ENCODE measurements at regions not wholly inside any gene's neighbourhood (a gene's known extent, or its start where the extent isn't known, plus 50 kb on each side); places are given as distances from the start of the nearest gene placed in this dataset.

DNA sequence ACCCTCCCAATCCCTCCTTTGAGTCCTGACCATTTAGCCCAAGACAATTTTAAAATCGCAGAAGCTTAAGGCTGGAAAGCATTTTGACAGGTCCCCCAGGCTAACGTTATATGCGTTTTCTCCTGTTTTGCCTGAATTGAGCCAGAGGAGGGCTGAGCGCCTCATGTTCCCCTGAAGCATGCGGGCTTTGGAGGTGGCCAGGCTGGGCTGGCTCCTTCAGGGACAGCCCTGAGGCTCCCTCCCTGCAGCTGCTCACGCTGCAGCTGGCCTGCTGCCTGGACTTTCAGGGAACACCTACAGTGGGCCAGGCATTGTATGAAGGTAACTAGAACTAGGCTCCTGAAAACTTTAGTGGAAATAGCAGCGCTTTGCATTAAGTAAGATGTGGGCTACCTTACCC, 179.2 kb downstream of the ACKR3 start:
- no peak for DNase-seq

DNA sequence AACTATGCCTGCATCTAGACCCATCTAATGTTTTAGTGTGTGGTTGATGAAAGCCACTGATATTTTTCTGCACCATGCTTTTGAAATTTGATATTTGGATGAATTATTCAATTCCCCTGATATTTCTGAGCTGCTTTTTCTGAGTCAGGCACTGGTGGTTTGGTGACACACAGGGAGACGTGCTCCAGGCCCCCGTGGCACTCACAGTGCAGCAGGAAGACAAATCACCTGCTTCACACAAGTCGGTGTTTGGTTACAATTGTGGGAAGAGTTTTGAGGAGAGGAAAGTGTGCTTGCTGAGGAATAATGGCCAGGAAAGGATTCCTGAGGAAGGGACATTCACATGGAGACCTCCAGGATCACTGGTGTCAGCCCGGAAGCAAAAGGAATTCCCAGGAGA, 179.7 kb downstream of the ACKR3 start:
- no peak for DNase-seq

DNA sequence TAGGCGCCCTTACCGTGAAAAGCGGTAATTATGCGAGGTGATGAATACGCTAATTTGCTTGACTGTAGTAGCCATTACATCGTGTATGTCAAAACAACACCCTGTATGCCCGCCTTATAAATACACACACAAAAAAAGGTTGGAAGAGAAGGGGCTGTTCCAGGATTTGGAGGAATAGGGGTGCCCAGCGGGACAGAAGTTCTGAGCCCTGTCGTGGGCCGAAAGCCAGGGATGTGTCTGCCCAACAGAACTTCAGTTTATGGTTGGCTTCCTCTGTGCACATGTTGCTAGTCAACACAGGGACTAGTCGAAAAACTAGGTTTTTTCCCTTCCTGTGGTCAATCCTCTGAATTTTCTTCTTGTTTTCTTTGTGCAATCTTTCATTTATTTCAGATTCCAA, 182.5 kb downstream of the ACKR3 start:
- no peak for DNase-seq

DNA sequence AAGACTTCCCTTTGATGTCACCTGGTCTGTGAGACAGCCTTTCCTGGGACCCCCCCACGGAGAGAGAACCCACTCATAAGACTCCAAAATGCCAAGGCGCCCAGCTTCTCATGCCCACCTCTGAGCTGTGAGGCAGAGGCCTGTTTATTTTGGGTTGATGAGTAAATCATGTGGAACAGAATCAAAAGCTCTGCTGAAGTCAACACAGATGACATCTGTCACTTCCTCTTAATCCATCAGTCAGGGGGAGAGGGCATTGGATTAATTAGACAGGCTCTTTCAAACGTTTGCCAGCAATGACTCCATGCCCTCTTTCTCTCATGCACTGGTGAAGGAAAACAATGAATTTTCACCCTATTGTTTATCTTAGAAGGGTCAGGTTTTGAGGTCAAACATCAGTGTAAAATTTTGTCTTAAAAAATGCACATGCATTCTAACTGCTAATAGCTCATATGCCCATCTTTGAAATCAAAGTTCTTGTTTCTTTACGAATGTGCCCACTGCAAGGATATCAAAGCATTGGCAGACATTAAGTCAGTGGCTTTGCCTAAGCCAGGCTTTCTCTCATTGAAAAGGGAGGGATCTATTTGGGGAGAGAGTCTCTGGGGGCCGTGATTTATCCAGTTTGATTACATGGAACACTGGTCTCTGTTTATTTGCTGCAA, 184.1 kb downstream of the ACKR3 start:
- no peak for DNase-seq

DNA sequence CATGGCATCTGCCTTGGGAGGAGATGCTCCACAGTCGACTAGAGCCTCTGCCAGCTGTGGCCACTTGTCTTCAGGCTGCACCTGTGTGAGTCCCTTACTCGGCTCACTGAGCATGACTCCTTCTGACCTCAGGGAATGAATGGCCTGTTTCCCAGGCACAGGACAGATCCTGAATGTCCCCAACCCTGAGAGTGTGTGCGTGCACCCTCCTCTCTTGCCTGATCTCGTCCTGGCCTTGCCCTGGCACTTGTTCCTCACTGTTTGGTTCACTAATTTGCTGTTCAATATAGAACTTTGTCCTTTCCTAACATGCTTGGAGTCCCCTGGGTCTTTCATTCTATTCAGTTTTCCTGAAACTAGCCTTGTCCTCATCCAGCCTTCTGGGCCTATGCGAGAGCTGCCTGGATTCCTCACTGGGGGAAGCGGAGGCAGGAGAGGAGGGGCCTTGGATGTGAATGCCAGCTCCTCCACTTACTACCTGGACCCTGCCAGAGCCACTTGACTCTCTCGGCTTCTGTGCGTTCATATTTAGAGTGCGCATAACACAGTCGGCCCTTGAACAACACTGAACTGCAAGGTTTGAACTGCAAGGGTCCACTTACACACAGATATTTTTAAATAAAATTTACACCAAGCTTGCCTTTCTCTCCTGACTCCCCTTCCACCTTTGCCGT, 184.8 kb downstream of the ACKR3 start:
- DNase-seq, result no peak

DNA sequence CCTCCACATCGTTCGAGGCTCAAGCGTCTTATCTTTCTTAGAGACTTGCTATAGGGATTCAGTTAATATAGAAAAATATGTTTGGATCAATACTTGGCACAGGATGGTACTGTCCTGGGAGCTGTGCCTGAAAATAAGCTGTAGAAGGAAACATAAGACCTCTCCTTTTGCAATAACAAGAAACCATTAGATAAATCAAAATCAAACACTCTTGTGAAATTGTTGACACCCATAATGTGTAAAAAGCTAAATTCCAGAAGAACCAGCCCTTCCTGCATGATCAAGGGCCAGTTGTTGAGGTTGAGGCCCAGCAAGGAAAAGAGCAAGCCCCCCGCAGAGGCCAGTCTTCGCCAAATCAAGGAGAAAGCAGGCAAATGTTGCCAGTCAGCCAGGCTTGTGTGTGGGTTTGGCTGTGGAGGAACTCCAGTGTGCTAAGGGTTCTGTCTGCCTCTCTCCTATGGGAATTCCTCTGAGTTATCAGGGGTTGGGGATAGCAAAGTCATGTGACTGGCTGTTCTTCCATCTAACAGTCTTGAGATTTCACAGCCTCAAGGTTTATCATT, 185.7 kb downstream of the ACKR3 start:
- no peak for DNase-seq

DNA sequence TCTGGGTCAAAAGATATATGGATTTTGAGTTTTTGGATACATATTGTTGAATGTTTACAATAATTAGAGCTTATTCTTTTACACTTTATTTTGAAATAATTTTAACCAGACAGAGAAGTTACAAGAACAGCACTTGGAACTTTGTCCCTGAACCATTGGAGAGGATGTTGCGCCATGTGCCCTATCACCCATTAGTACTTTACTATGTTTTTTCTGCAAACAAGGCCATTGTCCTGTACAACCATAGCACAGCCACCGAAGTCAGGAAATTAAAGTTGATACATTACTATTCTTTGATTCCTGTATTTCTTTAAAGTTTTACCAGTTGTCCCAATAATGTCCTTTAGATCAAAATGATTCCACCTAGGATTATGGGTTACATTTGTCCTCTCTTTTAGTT, 188.8 kb downstream of the ACKR3 start:
- DNase-seq, result no peak

DNA sequence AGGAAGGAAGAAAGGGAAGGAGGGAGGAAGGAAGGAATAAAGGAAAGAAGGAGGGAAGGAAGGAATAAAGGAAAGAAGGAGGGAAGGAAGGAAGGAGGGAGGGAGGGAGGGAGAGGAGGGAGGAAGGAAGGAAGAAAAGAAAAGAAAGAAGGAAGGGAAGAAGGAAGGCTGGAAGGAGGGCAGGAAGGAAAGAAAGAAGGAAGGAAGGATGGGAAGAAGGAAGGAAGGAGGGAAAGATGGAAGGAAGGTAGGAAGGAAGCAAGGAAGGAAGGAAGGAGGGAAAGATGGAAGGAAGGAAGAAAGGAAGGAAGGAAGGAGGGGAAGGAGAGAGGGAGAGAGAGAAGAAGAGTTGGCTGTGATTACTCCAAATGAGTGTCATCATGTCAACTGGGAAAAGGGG, 190.6 kb downstream of the ACKR3 start:
- DNase-seq, result no peak

DNA sequence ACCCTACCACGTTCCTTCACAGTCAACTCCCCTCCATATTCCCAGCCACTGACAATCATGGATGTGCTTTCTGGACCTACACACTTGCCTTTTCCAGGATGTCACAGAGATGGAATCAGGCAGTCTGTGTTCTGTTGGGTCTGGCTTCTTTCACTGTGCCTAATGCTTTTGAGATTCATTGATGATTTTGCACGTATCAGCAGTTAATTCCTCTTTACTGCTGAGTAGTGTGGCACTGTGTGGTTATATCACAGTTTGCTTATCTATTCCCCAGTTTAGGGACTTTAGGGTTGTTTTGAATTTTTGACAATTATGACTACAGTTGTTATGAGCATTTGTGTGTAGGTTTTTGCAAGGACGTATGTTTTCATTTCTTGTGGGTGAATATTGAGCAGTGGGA, 191.7 kb downstream of the ACKR3 start:
- no peak for DNase-seq

DNA sequence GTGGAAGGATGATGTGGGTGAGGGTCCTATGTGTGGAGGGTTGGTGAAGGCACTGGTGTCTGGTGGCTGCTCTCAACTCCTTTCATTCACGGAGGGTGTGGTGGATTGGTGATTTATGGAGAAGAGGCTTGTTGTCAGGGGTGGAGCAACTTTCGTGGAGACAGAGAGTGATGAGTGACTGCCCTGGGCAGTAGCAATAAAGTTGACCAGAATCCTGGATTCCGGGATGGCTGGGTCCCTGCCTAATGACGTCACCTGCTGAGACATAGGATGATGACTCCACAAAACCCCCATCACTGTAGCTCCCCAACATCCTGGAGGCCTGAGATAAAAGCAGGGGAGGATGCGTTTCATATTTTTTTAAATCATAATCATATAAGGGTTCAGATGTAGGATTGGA, 193.0 kb downstream of the ACKR3 start:
- DNase-seq, result no peak

DNA sequence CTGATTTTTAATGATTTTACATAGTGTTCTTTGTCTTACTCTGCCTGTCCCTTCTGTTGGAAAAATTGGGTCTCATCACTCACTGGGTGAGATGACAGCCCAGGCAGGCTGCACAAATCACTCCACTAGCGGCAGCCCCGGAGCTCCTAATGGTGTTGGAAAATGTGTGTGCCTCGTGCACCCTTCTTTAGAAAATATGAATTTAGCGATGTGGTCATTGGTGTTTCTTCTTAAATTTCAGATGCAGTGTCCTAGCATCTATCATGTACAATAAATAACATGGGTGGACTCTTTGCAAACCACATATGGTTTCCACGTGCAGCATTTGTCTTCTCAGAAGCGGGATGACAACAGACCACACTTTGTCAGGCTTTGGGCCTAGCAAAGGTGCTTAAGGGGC, 194.2 kb downstream of the ACKR3 start:
- DNase-seq, result no peak

DNA sequence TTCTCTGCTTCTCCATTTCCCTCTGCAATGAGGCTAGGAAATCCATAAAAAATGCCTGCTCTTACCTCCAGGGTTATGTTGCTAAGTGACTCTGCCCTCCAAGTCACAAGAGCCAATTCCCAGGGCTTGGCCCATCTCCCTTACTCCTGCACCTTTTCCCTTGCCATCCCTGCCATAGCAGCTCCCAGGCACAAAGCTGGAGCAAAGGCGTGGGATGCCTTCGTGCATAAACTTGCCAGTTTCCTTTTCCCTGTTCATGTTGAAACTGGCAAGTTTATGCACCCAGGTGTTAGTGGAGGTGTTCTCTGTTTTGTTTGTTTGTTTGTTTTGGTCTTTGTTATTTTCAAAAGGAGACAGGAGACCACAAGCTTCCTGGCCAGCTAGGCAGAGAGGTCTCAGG, 195.1 kb downstream of the ACKR3 start:
- no peak for DNase-seq

DNA sequence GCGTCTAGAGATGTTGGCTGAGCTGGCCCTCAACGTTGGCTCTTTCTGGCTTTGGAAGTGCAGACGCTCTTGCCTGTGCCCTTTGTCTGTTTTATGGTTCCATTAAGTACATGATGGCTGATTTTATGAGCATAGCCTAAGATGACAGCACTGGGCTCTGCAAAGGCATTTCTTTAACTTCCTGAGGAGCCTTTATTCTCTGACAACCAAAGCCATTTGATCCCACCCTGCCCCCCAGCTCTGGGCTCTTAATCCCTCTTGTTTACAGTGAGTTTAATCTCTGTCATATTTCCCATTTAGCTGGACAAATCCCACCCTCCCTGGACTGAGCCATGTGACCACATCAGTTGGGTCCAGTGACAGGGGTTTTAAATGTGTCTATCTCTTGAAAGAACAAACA, 195.9 kb downstream of the ACKR3 start:
- DNase-seq, result no peak

DNA sequence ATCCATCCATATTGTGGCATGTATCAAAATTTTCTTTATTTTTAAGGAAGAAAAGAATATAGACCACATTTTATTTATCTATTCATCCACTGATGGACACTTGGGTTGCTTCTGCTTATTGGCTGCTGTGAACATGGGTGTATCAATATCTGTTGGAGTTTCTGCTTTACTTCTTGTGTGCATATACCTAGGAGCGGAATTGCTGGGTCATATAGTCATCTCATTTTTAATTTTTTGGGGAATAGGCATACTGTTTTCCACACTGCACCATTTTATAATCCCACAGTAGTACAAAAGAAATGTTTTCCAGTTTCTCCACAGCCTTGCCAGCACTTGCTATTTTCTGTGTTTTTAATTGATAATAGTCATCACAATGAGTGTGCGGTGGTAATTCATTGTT, 197.2 kb downstream of the ACKR3 start:
- no peak for DNase-seq

DNA sequence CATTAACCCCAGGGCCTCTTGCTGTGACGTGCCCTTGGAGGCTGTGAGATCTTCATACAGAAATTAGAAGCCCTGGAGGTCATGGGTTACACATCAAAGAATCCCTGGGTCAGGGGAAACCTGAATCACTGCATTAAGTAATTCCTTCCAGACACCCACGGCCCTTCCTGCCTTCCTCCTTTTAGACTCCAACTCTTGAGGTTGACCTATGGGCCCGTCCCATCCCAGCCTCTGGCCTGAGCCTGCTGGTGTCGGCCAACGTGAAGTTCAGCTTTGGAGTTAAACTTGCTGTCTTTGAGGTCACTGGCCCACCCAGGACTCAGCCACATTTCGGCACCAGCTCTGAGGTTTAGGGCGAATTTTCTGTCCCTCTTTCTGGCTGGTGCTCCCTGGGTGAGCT, 198.3 kb downstream of the ACKR3 start:
- DNase-seq, result no peak

DNA sequence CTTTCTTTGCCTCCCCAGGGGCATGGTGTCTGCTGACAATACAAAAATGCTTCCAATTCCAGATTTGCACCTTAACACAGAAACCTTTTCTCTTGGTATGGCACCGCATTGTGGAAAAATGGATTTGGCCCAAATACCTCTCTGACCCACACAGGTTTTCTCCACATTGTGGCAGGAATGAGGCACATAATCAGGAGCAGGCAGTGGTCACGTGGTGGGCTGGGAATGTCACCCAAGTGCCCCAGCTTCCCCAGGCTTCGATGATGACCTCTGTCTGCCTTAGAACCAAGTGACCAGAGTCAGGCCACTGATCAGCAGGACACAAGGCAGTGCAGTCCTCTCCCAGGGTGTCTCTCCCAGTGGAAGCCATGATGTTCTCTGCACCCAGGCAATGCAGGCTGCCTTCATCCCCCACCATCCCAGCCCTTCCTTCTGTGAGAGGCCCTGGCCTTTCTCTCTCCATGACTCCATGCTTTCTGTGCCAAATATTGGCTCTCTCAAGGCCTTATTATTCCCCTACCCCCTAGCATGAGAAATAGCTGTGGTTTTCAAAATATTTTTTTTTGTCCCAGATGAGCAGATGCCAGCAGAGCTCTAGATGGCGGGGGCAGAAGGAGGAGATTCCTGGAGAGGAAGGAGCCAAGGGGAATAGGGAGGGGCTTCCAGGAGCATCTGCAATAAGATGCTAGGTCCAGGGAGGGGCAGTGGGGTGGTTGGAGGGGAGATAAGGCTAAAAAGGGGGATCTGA, 198.9 kb downstream of the ACKR3 start:
- DNase-seq, result no peak

DNA sequence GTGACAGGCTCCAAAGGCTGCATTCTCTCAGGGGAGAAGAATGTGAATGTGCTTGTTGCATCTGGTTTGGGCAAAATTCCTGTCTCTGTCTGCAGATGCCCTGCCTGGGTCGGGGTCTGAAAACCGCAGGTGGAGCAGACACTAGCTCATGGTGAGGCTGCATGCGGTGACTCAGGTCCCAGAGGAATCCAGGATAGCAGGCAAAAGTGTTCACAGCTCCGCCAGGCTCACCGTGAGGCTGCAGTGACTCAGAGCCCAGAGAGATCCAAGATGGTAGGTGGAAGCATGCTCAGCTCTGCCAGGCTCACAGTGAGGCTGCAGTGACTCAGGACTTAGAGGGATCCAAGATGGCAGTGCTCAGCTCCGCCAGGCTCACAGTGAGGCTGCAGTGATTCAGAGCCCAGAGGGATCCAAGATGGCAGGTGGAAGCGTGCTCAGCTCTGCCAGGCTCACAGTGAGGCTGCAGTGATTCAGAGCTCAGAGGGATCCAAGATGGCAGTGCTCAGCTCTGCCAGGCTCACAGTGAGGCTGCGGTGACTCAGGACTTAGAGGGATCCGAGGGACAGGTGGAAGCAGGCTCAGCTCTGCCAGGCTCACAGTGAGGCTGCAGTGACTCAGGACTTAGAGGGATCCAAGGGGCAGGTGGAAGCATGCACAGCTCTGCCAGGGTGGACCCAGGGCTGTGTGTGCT, 200.5 kb downstream of the ACKR3 start:
- no peak for DNase-seq

DNA sequence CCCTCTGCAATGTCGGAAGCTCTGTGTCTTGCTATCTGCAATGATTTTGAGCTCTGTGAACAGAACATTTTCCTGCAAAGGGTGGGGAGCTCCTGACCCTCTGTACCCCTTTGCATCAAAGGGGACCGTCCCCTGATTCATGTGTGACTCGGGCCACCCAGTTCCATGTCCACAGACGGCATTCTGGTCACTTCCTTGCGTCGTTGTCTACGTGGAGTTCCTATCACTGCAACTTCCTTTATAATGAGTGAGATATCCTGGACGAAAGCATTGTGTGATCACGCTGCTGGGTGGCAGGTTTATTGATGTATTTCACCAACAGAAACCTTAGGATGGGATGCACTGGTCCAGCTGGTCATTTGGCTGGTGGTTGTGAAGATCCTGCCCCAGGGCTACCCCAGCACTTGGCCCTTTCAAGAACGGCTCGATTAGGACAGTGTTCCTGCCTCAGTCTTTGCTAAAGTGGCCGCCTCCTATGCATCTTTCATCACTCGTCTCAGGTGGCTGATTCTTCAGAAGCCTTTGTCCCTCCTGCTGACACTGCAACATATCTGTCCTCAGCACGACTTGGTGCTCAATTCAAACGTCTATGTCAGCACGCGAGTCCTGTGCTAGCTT, 202.7 kb downstream of the ACKR3 start:
- DNase-seq, result no peak

DNA sequence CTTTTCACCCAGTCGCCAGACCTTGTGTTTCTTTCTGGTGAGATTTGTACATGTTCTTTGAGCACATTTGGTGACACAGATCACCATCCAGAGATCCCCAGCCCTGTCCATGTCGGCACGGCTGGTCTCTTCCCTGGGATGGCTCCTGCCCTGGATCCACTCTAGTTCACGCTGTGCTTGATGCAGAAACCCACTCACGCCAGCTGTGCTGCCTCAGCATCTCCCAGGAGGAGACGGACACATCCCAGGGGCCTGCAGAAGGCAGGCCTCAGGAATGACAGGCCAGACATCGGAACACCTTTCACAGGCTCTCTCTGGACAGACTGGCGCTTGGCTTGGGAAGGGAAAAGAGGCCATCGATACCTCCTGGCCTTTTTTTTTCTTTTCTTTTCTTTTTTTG, 203.6 kb downstream of the ACKR3 start:
- DNase-seq, result no peak

DNA sequence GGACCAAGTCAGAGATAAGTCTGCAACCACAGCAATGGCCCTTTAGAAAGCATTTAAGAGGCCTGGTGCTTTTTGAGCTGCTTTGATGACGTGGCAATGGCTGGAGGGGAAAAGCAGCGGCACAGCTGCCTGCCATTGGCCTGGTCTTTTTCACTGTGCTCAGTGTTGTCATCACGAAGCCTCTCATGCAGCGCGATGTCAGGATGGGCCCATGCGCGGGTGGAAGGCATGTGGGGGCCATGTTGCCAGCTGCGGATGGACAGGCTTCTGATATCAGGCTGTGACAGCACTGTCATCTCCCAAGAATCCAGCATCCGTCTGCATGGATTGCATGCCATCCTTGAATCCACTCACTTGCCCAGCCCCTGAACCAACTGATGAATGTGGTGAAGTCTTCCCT, 204.5 kb downstream of the ACKR3 start:
- DNase-seq, result no peak

DNA sequence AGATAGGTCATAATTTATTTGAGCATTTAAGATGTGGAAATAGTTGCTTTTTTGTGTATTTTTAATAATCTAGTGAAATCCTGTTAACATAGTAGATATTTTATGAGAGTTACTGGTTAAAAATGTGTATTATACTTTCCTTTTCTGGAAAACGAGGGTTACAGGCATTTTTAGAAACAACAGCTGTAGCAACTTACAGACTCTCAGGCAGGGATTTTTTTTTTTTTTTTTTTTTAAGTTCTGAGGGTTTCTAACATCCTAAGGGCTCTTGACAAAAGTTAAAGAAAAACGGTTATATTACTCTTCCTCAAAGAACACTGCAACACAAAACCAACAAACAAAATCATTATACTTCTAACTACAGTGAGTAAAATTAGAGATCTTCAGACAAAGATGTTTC, 205.9 kb downstream of the ACKR3 start:
- DNase-seq, result no peak

DNA sequence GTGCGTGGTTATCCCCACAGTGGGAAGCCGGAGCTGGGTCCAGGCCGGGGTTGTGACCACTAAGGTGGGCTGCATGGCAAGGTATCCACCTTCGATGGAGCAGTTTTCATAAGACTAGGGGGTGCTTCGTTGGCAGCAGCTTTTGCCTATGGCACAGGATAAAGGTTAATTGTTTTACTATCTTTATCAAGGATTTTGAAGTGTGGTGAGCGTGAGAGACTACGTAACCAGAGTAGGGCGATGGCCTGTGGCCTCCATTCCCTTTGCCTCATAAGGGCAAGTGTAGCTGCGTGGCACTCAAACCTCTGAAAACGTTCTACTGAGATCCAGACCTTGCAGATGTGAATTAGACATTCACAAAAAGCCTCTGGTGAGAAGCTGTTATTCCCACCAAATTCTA, 206.6 kb downstream of the ACKR3 start:
- DNase-seq, result no peak

DNA sequence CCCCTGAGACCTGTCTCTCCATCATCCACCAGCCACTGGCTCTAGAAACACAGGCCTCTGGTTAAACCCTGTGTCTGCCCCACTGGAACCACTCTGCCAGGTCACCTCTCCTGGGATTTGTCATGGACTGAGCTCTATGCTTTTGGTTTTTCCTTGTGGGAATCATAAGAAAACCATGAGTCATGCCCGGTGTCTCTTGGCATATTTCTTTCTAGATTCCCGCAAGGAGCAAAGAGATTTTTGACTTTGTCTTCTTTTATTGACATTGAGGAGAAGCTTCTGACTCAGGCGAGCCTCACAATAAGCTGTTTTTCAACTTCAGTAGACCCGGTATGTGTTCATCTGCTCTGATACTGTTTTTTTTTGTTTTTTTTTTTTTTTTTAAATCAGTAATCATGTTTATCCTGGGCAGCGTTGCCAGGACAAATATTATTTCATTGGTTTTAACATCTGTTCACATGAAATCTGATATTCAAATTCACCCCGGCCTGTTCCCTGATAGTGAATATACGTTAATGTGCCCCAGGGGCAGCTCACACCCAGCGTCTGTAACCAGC, 207.1 kb downstream of the ACKR3 start:
- no peak for DNase-seq

All from CD4-positive, alpha-beta T cell treated with Interleukin-17A for 4 hours (primary cell).